CD14-positive monocyte (primary cell): ENCODE measurements at regions not wholly inside any gene's neighbourhood (a gene's known extent, or its start where the extent isn't known, plus 50 kb on each side); places are given as distances from the start of the nearest gene placed in this dataset.

Experiments
- DNase-seq, 3 donors: peaks; one replicate each; pipeline ENCODE4 v3.0.0-alpha.2; 2011 to 2022
- H2AFZ ChIP-seq: 2 replicates; pipeline ENCODE4 v1.6.0; 2012; ENCODE audit warnings: mild to moderate bottlenecking, low read depth, low read length, inconsistent platforms; ENCODE audit not compliant: insufficient read depth, poor library complexity, severe bottlenecking
- H3K27ac ChIP-seq, 2 donors: 1 replicate in 1 of 2; 2 replicates in 1 of 2; pipeline ENCODE4 v1.5.1; 2012 to 2013; ENCODE audit warnings: low read length in 2 of 2, control low read depth in 1 of 2, inconsistent platforms in 1 of 2, low read depth in 1 of 2, mild to moderate bottlenecking in 1 of 2
- H3K27me3 ChIP-seq, 2 donors: one replicate each; pipeline versions ENCODE4 v1.6.0 to v1.6.1; 2011 to 2013; ENCODE audit warnings: low read length in 2 of 2; ENCODE audit not compliant: control insufficient read depth in 2 of 2, insufficient read depth in 2 of 2
- H3K36me3 ChIP-seq, 2 donors: replicated peaks in 1 of 2; 1 replicate in 1 of 2; 2 replicates in 1 of 2; pipeline versions ENCODE4 v1.5.1 to v1.6.1; 2012 to 2013; ENCODE audit warnings: low read length in 2 of 2, control low read depth in 1 of 2, inconsistent platforms in 1 of 2, mild to moderate bottlenecking in 1 of 2; ENCODE audit not compliant: insufficient read depth in 2 of 2, control insufficient read depth in 1 of 2
- H3K4me1 ChIP-seq, 2 donors: 1 replicate in 1 of 2; 2 replicates in 1 of 2; pipeline versions ENCODE4 v1.5.1 to v1.6.1; 2012 to 2013; ENCODE audit warnings: low read length in 2 of 2, control low read depth in 1 of 2, inconsistent platforms in 1 of 2, mild to moderate bottlenecking in 1 of 2, moderate library complexity in 1 of 2; ENCODE audit not compliant: insufficient read depth in 2 of 2, control insufficient read depth in 1 of 2
- H3K4me2 ChIP-seq: replicated peaks from 2 replicates; pipeline ENCODE3; 2012; ENCODE audit warnings: low read length, moderate library complexity, mild to moderate bottlenecking; ENCODE audit not compliant: poor library complexity, severe bottlenecking; ENCODE audit errors: extremely low read depth
- H3K4me3 ChIP-seq, 3 experiments: fragments of 200-600 bp in 1 of 3; sonication (generic) in 1 of 3; replicated peaks in 1 of 3; 1 replicate in 2 of 3; 2 replicates in 1 of 3; pipeline ENCODE4 v1.5.1; 2011 to 2013; ENCODE audit warnings: low read length in 3 of 3, mild to moderate bottlenecking in 3 of 3, control low read depth in 2 of 3, low read depth in 2 of 3, inconsistent platforms in 1 of 3, moderate library complexity in 1 of 3
- H3K79me2 ChIP-seq: 2 replicates; pipeline ENCODE4 v1.6.0; 2012; ENCODE audit warnings: mild to moderate bottlenecking, control low read depth, inconsistent platforms, low read length, moderate library complexity; ENCODE audit not compliant: insufficient read depth
- H3K9ac ChIP-seq: 2 replicates; pipeline ENCODE4 v1.6.0; 2017; ENCODE audit warnings: low read length, mild to moderate bottlenecking; ENCODE audit not compliant: insufficient read depth, poor library complexity, severe bottlenecking
- H3K9me3 ChIP-seq, 2 donors: replicated peaks in 1 of 2; 1 replicate in 1 of 2; 2 replicates in 1 of 2; pipeline versions ENCODE4 v1.5.1 to v1.6.1; 2012 to 2013; ENCODE audit warnings: low read length in 2 of 2, control low read depth in 1 of 2; ENCODE audit not compliant: control insufficient read depth in 1 of 2, insufficient read depth in 1 of 2
- H4K20me1 ChIP-seq: 2 replicates; pipeline ENCODE4 v1.6.0; 2012; ENCODE audit warnings: mild to moderate bottlenecking, low read length, control low read depth, moderate library complexity; ENCODE audit not compliant: insufficient read depth
- H3K27ac Mint-ChIP-seq, 7 donors: one replicate each; pipeline ENCODE4 v1.8.0; 2020; ENCODE audit warnings: mild to moderate bottlenecking in 7 of 7, mixed read lengths in 7 of 7, moderate library complexity in 6 of 7, inconsistent platforms in 2 of 7
- H3K27me3 Mint-ChIP-seq, 3 donors: one replicate each; pipeline ENCODE4 v1.8.0; 2021 to 2022; ENCODE audit warnings: low read depth in 3 of 3, mild to moderate bottlenecking in 3 of 3, mixed read lengths in 3 of 3, moderate library complexity in 3 of 3, inconsistent platforms in 1 of 3
- H3K36me3 Mint-ChIP-seq, 2 donors: one replicate each; pipeline ENCODE4 v1.8.0; 2020; ENCODE audit warnings: mixed read lengths in 2 of 2, inconsistent platforms in 1 of 2, mild to moderate bottlenecking in 1 of 2
- H3K4me1 Mint-ChIP-seq: one replicate; pipeline ENCODE4 v1.8.0; 2020; ENCODE audit warnings: mild to moderate bottlenecking, mixed read lengths
- H3K4me3 Mint-ChIP-seq, 2 donors: one replicate each; pipeline ENCODE4 v1.8.0; 2020; ENCODE audit warnings: mild to moderate bottlenecking in 2 of 2, mixed read lengths in 2 of 2, moderate library complexity in 1 of 2
- H3K9me3 Mint-ChIP-seq, 7 donors: one replicate each; pipeline ENCODE4 v1.8.0; 2020 to 2022; ENCODE audit warnings: mixed read lengths in 7 of 7, mild to moderate bottlenecking in 6 of 7, moderate library complexity in 6 of 7, inconsistent platforms in 2 of 7
- CTCF ChIP-seq: fragments of 200-600 bp; IDR thresholded peaks from one replicate; pipeline ENCODE4 v1.8.0; 2022; ENCODE audit warnings: antibody characterized with exemption, mild to moderate bottlenecking
- WGBS: methylation state at CpG from one replicate; pipeline ENCODE4 v1.1.5; 2013; ENCODE audit warnings: missing lambda C conversion rate; ENCODE audit not compliant: insufficient coverage; 5-methylcytosine and 5-hydroxymethylcytosine counted together
- intact Hi-C, 2 donors: fragments of 100-400 bp; cut with micrococcal nuclease; formaldehyde crosslinking; loops; one replicate each; pipeline versions ENCODE4 v1.15.0 to v1.15.1; 2023

- peaks cover 20% of the 10 kb centered on the region for H3K4me1 Mint-ChIP-seq
- no peak overlapping the region for H3K4me3 Mint-ChIP-seq
- H3K79me2 ChIP-seq: no peaks in the 10 kb centered on the region
- no peaks in the 10 kb centered on the region for H3K36me3 Mint-ChIP-seq
- no peak overlapping the region for H3K27ac ChIP-seq
- no peak for DNase-seq
- H3K27me3 ChIP-seq: no peaks in the 10 kb centered on the region
- no peaks in the 10 kb centered on the region for H4K20me1 ChIP-seq
- no peak overlapping the region for H2AFZ ChIP-seq
- no peak overlapping the region for H3K9ac ChIP-seq
- WGBS: no CpG with 5 or more reads among the region's 4 CpGs
- TF ChIP-seq CTCF: no peak
- no peak overlapping the region for H3K27ac Mint-ChIP-seq
- H3K36me3 ChIP-seq: no peaks in the 10 kb centered on the region
- intact Hi-C loops: loop anchor here in 1 of 2 donors (5.0 kb wide), 1 partner anchor 802 kb away; the partner anchor contains the start of gene MECOM
- peaks cover 0 to 7% of the 10 kb centered on the region in 2 donors for H3K9me3 ChIP-seq
- H3K4me3 ChIP-seq: no peak overlapping the region
- H3K9me3 Mint-ChIP-seq: peaks cover 0 to 11% (median 6%) of the 10 kb centered on the region in 7 donors
- no peaks in the 10 kb centered on the region for H3K27me3 Mint-ChIP-seq
- H3K4me1 ChIP-seq: no peaks in the 10 kb centered on the region
- H3K4me2 ChIP-seq: no peak overlapping the region
These were observed 764.3 kb upstream of the GOLIM4 start for GRCh38 chr3:168860028-168860427.

- Histone ChIP-seq H3K4me2 (no peak overlapping the region), H3K79me2 (no peaks in the 10 kb centered on the region), H3K4me1 (no peaks in the 10 kb centered on the region), H3K27ac (no peak overlapping the region), H3K9me3 (peaks cover 0 to 7% of the 10 kb centered on the region in 2 donors), H2AFZ (no peak overlapping the region), H3K36me3 (no peaks in the 10 kb centered on the region), H3K9ac (no peak overlapping the region), H3K4me3 (no peak overlapping the region), H3K27me3 (no peaks in the 10 kb centered on the region), H4K20me1 (no peaks in the 10 kb centered on the region)
- Mint-ChIP-seq H3K4me3 (no peak overlapping the region), H3K9me3 (peaks cover 0 to 11% (median 6%) of the 10 kb centered on the region in 7 donors), H3K4me1 (peaks cover 20% of the 10 kb centered on the region), H3K36me3 (no peaks in the 10 kb centered on the region), H3K27me3 (no peaks in the 10 kb centered on the region), H3K27ac (no peak overlapping the region)
- no peak for DNase-seq
- intact Hi-C loops: no loop called here
- no peak for TF ChIP-seq CTCF
- no CpG with 5 or more reads among the region's 2 CpGs for WGBS
These were observed 763.9 kb upstream of the GOLIM4 start for GRCh38 chr3:168859574-168859973.
